Neural cell (in vitro differentiated cells): ENCODE measurements at regions not wholly inside any gene's neighbourhood (a gene's known extent, or its start where the extent isn't known, plus 50 kb on each side); places are given as distances from the start of the nearest gene placed in this dataset.

ENCODE experiments used
- CTCF ChIP-seq: fragments of 450-650 bp; IDR thresholded peaks from 2 replicates; pipeline ENCODE4 v1.5.1; 2014; ENCODE audit warnings: antibody characterized with exemption, mild to moderate bottlenecking, moderate library complexity; ENCODE audit not compliant: poor library complexity, severe bottlenecking
- EP300 ChIP-seq: fragments of 450-650 bp; conservative IDR thresholded peaks from 2 replicates; pipeline ENCODE4 v1.6.1; 2014; ENCODE audit warnings: antibody characterized with exemption, mild to moderate bottlenecking, moderate library complexity; ENCODE audit not compliant: poor library complexity, severe bottlenecking
- EZH2 ChIP-seq: fragments of 200-600, 300-800 bp; shearing (Covaris generic), sonication (generic); IDR thresholded peaks from 2 replicates; pipeline ENCODE4 v1.6.1; 2014; ENCODE audit warnings: antibody characterized with exemption, low read length, borderline replicate concordance, mild to moderate bottlenecking; ENCODE audit not compliant: insufficient read depth, poor library complexity, severe bottlenecking
- MXI1 ChIP-seq: fragments of 450-650 bp; conservative IDR thresholded peaks from 2 replicates; pipeline ENCODE4 v1.6.1; 2014; ENCODE audit warnings: antibody characterized with exemption, mild to moderate bottlenecking; ENCODE audit not compliant: poor library complexity, severe bottlenecking
- POLR2AphosphoS5 ChIP-seq: IDR thresholded peaks from 2 replicates; pipeline ENCODE4 v1.6.1; 2012
- RAD21 ChIP-seq: fragments of 450-650 bp; conservative IDR thresholded peaks from 2 replicates; pipeline ENCODE4 v1.6.1; 2014; ENCODE audit warnings: antibody characterized with exemption, mild to moderate bottlenecking, moderate library complexity
- TAF1 ChIP-seq: IDR thresholded peaks from 2 replicates; pipeline ENCODE4 v1.6.1; 2012; ENCODE audit warnings: low read depth
- TF ChIP-seq, protein P1 (sequence below): IDR thresholded peaks from 2 replicates; pipeline ENCODE4 v1.6.1; 2012; ENCODE audit warnings: borderline replicate concordance

DNA sequence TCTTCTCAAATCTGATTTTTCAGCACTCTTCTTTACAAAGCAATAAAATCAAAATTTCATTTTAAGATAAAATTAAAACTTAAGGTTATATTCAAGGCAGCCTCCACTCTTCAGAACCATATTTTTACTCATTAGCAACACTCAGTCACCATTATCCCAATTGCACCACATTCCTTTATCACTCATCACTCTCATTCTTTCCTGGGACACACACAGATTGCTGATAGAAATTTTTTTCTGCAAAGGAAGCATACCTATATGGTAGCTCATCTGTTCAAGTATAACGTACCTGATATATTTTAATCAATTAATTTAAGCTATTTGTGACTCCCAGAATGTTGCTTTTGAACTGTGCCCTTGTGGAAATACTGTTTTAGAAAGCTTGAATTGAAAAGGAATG, 1559.3 kb upstream of the ZEB2 start:
- TF ChIP-seq CTCF, result no peak
- TF ChIP-seq EP300, result no peak
- TF ChIP-seq, protein P1, sequence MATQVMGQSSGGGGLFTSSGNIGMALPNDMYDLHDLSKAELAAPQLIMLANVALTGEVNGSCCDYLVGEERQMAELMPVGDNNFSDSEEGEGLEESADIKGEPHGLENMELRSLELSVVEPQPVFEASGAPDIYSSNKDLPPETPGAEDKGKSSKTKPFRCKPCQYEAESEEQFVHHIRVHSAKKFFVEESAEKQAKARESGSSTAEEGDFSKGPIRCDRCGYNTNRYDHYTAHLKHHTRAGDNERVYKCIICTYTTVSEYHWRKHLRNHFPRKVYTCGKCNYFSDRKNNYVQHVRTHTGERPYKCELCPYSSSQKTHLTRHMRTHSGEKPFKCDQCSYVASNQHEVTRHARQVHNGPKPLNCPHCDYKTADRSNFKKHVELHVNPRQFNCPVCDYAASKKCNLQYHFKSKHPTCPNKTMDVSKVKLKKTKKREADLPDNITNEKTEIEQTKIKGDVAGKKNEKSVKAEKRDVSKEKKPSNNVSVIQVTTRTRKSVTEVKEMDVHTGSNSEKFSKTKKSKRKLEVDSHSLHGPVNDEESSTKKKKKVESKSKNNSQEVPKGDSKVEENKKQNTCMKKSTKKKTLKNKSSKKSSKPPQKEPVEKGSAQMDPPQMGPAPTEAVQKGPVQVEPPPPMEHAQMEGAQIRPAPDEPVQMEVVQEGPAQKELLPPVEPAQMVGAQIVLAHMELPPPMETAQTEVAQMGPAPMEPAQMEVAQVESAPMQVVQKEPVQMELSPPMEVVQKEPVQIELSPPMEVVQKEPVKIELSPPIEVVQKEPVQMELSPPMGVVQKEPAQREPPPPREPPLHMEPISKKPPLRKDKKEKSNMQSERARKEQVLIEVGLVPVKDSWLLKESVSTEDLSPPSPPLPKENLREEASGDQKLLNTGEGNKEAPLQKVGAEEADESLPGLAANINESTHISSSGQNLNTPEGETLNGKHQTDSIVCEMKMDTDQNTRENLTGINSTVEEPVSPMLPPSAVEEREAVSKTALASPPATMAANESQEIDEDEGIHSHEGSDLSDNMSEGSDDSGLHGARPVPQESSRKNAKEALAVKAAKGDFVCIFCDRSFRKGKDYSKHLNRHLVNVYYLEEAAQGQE, result no peak
- no peak for TF ChIP-seq POLR2AphosphoS5
- no peak for TF ChIP-seq RAD21
- TF ChIP-seq MXI1, result no peak
- no peak for TF ChIP-seq EZH2
- TF ChIP-seq TAF1, result no peak
